HUDEP-2 (cell line): ENCODE measurements at regions not wholly inside any gene's neighbourhood (a gene's known extent, or its start where the extent isn't known, plus 50 kb on each side); places are given as distances from the start of the nearest gene placed in this dataset.
"Not testable (repeated sequence)": the region's sequence is repeated elsewhere in the genome, so short reads cannot be mapped to it uniquely, and the experiment has no call there.

Experiments
- DNase-seq, 76 experiments: peaks; one replicate each; lab custom pipeline; 2025; ENCODE audit not compliant: unreplicated experiment in 76 of 76; lab: John Stamatoyannopoulos, UW

- DNase-seq: peak in 1 of 76 experiments; percentile 0
These were observed 823.9 kb upstream of the SLITRK1 start for GRCh38 chr13:84705982-84706710.

GRCh38 chr13:84702174-84702573, 819.9 kb upstream of the SLITRK1 start:
- no peak for DNase-seq

GRCh38 chr13:84697591-84697990, 815.3 kb upstream of the SLITRK1 start:
- not testable (repeated sequence) for DNase-seq

GRCh38 chr13:84686973-84687372, 804.7 kb upstream of the SLITRK1 start:
- DNase-seq: no peak

GRCh38 chr13:84686458-84686857, 804.2 kb upstream of the SLITRK1 start:
- DNase-seq: no peak

GRCh38 chr13:84684804-84685203, 802.5 kb upstream of the SLITRK1 start:
- DNase-seq: no peak

- no peak for DNase-seq
These were observed 801.9 kb upstream of the SLITRK1 start for GRCh38 chr13:84684048-84684662.

GRCh38 chr13:84683448-84683847, 801.2 kb upstream of the SLITRK1 start:
- DNase-seq: no peak

GRCh38 chr13:84677836-84678235, 795.6 kb upstream of the SLITRK1 start:
- no peak for DNase-seq

- DNase-seq: no peak
These were observed 790.3 kb upstream of the SLITRK1 start for GRCh38 chr13:84672616-84673015.

- no peak for DNase-seq
These were observed 788.0 kb upstream of the SLITRK1 start for GRCh38 chr13:84670245-84670644.

GRCh38 chr13:84668637-84669036, 786.4 kb upstream of the SLITRK1 start:
- DNase-seq: no peak

GRCh38 chr13:84662491-84662890, 780.2 kb upstream of the SLITRK1 start:
- DNase-seq: no peak

GRCh38 chr13:84661718-84662117, 779.4 kb upstream of the SLITRK1 start:
- DNase-seq: no peak

GRCh38 chr13:84659359-84659661, 777.0 kb upstream of the SLITRK1 start:
- DNase-seq: no peak

- no peak for DNase-seq
These were observed 776.5 kb upstream of the SLITRK1 start for GRCh38 chr13:84658491-84659358.

- no peak for DNase-seq
These were observed 773.4 kb upstream of the SLITRK1 start for GRCh38 chr13:84655677-84656076.

- no peak for DNase-seq
These were observed 772.5 kb upstream of the SLITRK1 start for GRCh38 chr13:84654654-84655275.

GRCh38 chr13:84653915-84654534, 771.8 kb upstream of the SLITRK1 start:
- DNase-seq: no peak

GRCh38 chr13:84651705-84652104, 769.4 kb upstream of the SLITRK1 start:
- DNase-seq: no peak

- DNase-seq: no peak
These were observed 769.0 kb upstream of the SLITRK1 start for GRCh38 chr13:84651288-84651687.
